ENCODE measurements at regions not wholly inside any gene's neighbourhood (a gene's known extent, or its start where the extent isn't known, plus 50 kb on each side); places are given as distances from the start of the nearest gene placed in this dataset.

DNA sequence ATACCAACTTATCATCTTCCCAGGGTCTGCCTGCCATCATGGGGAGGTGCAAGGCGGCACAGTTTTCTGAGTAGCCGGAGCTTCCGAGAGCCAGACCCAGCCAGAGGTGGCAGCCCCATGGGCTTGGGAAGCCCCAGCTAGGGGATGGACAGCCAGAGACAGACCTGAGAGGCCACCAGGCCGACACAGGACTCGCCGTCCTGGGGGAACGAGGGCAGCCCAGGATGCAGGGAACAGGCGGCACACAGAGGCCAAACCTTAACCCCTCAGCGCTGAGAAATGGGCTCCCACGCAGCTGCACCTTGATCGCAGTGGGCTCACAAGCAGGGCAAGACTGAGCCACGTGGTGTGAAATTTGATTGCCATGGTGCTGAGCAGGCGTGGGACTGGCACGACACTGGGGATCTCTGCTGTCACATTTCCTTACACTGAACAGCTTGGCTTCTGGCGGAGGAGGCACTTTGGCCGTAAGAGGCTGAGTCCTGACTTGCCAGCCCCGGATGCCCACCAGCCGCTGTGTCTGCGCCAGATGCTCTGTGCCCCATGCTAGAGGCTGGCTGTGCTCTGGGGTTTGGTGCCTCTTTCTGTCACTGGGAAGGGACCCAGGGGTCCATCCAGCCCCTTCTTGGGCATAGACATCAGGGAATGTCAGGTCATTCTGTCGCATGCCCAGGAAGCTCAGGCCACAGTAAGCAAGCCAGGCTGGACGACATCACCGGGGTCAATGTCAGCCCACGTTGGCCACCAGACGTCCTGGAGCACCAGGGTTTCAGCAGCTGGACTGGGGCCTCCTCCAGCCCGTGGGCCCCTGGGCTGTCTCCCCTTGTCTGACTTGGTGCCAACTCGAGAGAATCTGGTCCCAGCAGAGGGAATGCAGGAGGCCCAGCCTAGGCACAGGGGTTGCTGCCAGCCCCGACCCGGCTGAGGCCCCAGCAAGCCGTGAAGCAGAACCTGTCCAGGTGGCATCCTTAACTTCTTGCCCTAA, 312.1 kb upstream of the MYT1L start:
- no peak for TF ChIP-seq POLR2AphosphoS5 (IDR thresholded peaks at IDR 0.05)
- TF ChIP-seq, protein P1, sequence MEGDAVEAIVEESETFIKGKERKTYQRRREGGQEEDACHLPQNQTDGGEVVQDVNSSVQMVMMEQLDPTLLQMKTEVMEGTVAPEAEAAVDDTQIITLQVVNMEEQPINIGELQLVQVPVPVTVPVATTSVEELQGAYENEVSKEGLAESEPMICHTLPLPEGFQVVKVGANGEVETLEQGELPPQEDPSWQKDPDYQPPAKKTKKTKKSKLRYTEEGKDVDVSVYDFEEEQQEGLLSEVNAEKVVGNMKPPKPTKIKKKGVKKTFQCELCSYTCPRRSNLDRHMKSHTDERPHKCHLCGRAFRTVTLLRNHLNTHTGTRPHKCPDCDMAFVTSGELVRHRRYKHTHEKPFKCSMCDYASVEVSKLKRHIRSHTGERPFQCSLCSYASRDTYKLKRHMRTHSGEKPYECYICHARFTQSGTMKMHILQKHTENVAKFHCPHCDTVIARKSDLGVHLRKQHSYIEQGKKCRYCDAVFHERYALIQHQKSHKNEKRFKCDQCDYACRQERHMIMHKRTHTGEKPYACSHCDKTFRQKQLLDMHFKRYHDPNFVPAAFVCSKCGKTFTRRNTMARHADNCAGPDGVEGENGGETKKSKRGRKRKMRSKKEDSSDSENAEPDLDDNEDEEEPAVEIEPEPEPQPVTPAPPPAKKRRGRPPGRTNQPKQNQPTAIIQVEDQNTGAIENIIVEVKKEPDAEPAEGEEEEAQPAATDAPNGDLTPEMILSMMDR (IDR thresholded peaks at IDR 0.05) = no peak
- no peak for TF ChIP-seq POLR2A (IDR thresholded peaks at IDR 0.05)
- TF ChIP-seq EP300 (IDR thresholded peaks at IDR 0.05) = no peak
